Caki2 (cell line): ENCODE measurements at regions not wholly inside any gene's neighbourhood (a gene's known extent, or its start where the extent isn't known, plus 50 kb on each side); places are given as distances from the start of the nearest gene placed in this dataset.
"Not testable (repeated sequence)": the region's sequence is repeated elsewhere in the genome, so short reads cannot be mapped to it uniquely, and the experiment has no call there.

ENCODE experiments used
- DNase-seq: peaks from one replicate; pipeline ENCODE4 v3.0.0-alpha.2; 2015; ENCODE audit warnings: low read depth
- in situ Hi-C: cut with HindIII; loops from 2 replicates; pipeline ENCODE4 v1.10.0; 2016; ENCODE audit warnings: low sequenced_read_pairs, low pct_unique_long_range_greater_than_20kb, mixed read lengths

GRCh38 chr5:101385276-101385675 lies 482.2 kb upstream of the ST8SIA4 start:
- DNase-seq, result no peak
- in situ Hi-C loops, result no loop called here

- in situ Hi-C loops, result no loop called here
- DNase-seq, result no peak
These were observed 467.1 kb upstream of the ST8SIA4 start for GRCh38 chr5:101370181-101370580.

DNA sequence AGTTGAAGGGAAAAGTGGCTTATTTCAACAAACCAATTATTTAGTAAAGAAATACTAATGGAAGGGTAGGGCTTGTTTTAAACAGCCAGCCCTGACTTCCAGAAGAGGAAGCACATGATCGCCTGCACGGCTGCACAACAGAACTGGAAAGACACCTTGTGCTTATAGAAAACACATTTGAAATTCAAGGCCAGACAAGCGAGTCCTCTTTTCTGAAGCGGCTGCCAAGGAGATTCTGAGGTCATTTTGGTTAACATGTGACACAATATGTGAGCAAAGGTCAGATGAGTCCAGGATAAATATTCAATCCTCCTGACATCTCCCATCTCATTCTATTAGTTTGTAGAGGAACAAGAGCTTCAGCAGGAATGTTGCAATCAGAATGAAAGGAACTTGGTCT lies 461.4 kb upstream of the ST8SIA4 start:
- in situ Hi-C loops, result no loop called here

DNA sequence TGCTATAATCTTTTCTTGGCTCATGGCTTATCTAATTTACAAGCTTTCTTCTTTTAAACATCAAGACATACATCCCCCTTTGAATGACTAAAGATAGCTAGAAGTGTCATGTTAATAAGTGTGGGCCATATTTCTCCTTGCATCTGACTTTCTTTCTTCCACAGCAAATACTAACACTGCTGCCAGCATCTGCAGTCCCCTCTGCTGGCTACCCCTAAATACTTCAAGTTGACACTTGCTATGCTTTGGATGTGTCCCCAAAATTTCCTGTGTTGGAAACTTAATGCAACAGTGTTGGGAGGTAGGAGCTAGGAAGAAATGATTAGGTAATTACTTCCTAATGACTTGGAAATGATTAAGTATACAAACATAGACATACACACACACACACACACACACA lies 459.0 kb upstream of the ST8SIA4 start:
- in situ Hi-C loops, result no loop called here
- DNase-seq, result no peak

More for the DNA sequence above, 461.4 kb upstream of the ST8SIA4 start:
- peak; percentile 1 for DNase-seq

DNA sequence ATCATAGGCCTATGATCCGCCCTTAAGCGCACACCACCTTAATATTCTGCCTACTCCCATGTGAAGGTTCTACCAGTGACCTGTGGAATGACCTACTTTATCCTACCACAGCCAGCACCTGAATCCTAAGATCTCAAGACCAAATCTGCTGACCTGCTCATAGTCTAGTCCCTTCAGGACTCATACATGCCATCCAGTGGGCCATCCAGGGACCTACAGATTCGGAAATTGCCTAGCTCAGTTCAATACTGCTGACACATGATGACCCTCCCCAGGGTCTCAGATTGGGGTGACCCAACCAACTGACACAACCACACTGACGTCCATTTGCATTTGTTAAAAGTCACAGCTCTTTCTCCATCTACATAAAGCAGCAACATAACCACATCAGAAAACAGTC lies 443.8 kb upstream of the ST8SIA4 start:
- no peak for DNase-seq
- in situ Hi-C loops, result no loop called here

GRCh38 chr5:101346447-101346846 lies 443.4 kb upstream of the ST8SIA4 start:
- in situ Hi-C loops, result no loop called here
- no peak for DNase-seq

DNA sequence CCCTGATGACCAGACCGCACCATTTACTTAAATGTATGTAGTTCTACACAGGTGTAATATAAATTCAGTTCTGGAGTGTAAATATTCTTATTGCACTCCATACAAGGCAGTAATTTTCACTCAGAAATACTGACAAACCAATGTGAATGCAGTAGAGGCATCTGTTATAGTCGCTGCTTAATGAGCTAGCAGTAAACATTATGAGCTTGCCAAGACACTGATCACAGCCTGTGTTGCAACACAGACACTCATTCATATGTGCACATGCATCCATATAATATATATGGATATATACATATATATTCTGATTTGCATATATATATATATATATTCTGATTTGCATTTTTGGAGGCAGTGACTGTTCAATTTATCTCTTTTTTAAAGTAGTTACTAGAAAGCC lies 435.1 kb upstream of the ST8SIA4 start:
- no peak for DNase-seq
- in situ Hi-C loops, result no loop called here

DNA sequence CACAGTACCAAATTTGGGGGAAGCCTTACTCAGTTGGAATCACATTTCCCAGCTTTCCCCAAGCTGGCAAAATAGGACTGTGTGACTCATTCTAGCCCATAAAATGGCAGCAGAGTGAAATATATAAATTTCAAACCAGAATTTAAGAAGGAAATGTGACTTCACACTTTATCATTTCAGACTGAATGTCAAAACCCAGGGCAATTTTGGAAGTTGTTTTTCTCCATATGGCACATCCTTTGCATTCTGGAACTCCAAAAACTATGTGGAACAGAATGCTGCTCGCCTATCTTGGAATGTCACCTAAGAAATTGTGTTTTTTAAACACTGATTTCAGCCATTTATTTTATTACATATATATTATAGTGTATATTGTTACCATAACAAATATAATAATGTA lies 424.7 kb upstream of the ST8SIA4 start:
- in situ Hi-C loops, result no loop called here
- DNase-seq, result no peak

DNA sequence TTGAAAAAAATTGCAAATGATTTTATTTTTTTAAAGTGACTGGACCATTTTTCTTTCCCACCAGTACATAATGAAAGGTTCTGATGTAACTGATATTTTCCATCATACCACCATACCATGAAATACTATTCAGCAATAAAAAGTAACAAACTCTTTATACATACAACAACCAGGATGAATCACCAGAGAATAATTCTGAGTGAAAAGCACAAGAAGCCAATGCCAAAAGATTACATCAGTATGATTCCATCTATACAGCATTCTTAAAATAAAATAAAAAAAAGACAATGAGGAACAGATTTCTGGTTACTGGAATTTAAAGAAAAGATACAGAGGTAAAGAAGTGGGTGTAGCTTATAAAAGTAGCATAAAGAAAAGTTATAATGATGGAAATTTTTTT lies 423.7 kb upstream of the ST8SIA4 start:
- no peak for DNase-seq
- in situ Hi-C loops, result no loop called here

DNA sequence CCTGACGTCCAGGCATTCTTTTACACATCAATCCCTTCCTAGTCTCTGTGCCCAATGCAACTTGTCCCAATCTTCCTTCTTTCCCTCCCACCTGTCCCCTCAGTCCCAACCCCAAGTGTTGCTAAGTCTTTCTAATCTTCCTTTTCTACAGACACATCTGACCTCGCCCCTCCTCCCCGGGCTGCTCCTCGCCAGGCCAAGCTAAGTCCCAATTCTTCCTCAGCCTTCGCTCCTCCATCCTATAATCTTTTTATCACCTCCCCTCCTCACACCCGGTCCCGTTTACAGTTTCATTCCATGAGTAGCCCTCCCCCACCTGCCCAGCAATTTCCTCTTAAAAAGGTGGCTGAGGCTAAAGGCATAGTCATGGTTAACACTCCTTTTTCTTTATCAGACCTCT lies 413.3 kb upstream of the ST8SIA4 start:
- DNase-seq, in situ Hi-C loops: not testable (repeated sequence)

DNA sequence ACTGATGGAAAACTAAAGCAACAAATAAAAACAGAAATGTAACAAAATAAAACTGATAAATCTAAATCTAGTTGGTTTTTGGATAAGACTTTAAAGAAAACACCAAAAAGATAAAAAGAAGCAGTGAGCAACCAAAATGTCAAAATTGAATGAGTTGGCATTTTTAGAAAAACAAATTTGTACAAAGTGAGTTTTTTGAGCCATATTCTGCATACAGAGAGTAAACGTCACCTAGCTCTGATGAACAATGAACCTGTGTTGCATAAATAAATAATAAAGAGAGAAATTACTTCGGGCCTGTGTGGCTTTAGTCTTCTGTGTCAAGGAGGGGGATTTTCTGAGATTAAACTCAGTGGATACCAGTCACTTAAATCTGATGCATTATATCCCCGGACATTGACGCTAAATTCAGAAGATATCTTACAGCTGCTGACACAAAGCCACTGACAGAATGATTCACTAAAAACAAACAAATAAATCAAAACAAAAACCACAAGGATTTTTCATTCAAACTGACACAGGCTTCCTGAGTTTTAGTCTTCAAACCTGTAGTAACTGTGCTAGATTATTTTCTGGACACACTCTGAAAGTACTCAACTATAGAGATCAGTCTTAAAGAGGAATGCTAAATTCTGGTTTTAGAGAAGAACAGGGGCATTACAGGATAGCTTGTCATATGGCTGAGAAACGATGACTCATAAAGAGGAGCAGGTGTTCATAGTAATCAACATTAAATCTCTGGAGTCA lies 403.5 kb upstream of the ST8SIA4 start:
- in situ Hi-C loops, result no loop called here
- DNase-seq, result peak; percentile 20

- DNase-seq, result no peak
- in situ Hi-C loops, result no loop called here
These were observed 393.4 kb upstream of the ST8SIA4 start for GRCh38 chr5:101296477-101296876.

- in situ Hi-C loops, result no loop called here
- no peak for DNase-seq
These were observed 389.1 kb upstream of the ST8SIA4 start for GRCh38 chr5:101292199-101292598.

DNA sequence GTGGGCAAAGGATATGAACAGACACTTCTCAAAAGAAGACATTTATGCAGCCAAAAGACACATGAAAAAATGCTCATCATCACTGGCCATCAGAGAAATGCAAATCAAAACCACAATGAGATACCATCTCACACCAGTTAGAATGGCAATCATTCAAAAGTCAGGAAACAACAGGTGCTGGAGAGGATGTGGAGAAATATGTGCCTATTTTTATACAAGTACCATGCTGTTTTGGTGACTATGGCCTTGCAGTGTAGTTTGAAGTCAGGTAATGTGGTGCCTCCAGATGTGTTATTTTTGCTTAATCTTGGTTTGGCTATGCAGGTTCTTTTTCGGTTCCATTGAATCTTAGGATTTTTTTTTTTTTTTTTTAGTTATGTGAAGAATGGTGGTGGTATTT lies 387.7 kb upstream of the ST8SIA4 start:
- DNase-seq, in situ Hi-C loops: not testable (repeated sequence)

DNA sequence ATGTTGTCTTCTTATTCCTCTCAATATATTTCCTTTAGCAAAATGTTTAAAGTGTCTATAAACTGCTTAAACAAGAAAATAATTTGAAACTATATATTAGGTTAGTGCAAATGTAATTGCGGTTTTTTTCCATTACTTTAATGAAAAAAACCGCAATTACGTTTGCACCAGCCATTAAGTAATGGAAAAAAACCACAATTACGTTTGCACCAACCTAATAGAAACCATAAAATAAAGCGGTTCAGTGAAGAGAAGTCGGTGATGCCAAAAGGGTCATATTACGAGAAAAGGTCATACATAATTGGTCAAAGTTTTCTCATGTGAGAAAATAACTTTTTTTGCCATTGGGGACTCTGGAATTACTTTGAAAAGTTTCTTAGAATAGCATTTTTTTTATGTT lies 385.6 kb upstream of the ST8SIA4 start:
- no peak for DNase-seq
- in situ Hi-C loops, result no loop called here

DNA sequence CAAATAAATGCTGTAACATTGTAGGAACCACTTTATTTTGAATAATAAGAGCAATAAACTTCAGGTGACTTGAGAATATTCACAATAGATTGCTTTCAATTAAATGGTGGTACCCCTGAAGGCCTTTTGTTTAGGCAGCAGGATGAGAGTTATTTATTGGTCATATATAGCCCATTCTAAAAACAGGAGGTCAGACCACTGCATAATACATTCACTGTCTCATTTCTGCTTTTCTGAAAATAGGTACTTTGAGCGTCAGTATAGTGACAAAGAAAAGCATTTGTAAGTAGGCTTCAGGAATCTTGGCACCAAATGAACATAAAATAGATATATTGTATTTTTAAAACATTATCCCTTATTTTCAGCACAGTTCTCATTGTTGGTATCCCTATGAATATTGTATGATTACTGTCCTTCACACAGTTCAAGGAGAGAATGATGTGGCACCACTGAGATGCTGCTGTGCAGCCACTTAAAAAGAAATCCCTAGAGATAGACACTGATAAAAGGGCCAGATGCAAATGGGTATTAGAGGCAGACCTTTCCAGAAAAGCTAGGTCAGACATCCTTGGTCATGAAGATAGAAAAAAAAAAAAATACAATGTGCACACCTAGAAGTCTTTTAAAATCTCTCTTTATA lies 381.8 kb upstream of the ST8SIA4 start:
- DNase-seq, result no peak
- in situ Hi-C loops, result no loop called here

GRCh38 chr5:101283938-101284337 lies 380.9 kb upstream of the ST8SIA4 start:
- in situ Hi-C loops, DNase-seq: not testable (repeated sequence)

GRCh38 chr5:101278917-101279316 lies 375.8 kb upstream of the ST8SIA4 start:
- in situ Hi-C loops, result no loop called here
- no peak for DNase-seq

DNA sequence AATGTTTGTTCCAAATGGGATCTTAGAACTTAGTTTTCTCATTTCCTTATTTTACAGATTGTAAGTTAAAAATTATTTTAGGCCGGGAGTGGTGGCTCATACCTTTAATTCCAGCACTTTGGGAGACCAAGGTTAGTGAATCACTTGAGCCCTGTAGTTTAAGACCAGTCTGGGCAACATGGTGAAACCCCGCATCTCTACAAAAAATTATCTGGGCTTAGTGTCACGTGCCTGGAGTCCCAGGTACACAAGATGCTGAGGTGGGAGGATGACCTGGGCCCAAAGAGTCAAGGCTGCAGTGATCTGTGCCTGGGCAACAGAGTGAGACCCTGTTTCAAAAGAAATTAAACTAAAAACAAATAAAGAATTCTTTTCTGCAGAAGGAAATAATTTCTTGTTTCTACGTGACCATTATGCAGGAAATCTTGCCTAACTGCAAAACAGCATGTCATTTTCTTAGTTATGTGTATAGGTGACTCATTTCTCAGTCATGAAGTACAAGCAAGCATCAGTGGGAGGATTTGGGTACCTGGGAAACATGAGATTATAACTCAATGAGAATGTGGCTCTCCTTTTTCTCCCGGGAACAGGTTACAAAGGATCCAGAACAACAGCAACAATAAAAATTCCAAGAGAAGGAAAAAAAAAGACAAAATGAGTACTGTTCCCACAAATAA lies 375.1 kb upstream of the ST8SIA4 start:
- peak; percentile 15 for DNase-seq
- in situ Hi-C loops, result no loop called here
